HepG2 (cell line): ENCODE measurements at regions not wholly inside any gene's neighbourhood (a gene's known extent, or its start where the extent isn't known, plus 50 kb on each side); places are given as distances from the start of the nearest gene placed in this dataset.

ENCODE experiments used
- ARID2 ChIP-seq: sonication (generic); formaldehyde crosslinking; IDR thresholded peaks from 2 replicates; pipeline ENCODE4 v1.8.1; 2022; ENCODE audit warnings: mild to moderate bottlenecking, missing genetic modification reagents, borderline replicate concordance
- BORCS8-MEF2B ChIP-seq: sonication (generic); formaldehyde crosslinking; IDR thresholded peaks from 2 replicates; pipeline ENCODE4 v1.8.0; 2022; ENCODE audit warnings: mild to moderate bottlenecking, missing genetic modification reagents
- FOXK1 ChIP-seq: sonication (generic); formaldehyde crosslinking; IDR thresholded peaks from 2 replicates; pipeline ENCODE4 v1.4.0; 2020; ENCODE audit warnings: low read depth, missing genetic modification reagents, borderline replicate concordance
- GPN1 ChIP-seq: sonication (generic); formaldehyde crosslinking; IDR thresholded peaks from 2 replicates; pipeline ENCODE4 v1.5.1; 2020; ENCODE audit warnings: missing genetic modification reagents, borderline replicate concordance
- KLF11 ChIP-seq: IDR thresholded peaks from 2 replicates; pipeline ENCODE4 v1.6.1; 2016; ENCODE audit warnings: missing compliant biosample characterization
- NFYC ChIP-seq: IDR thresholded peaks from 2 replicates; pipeline ENCODE4 v1.6.1; 2016; ENCODE audit warnings: missing genetic modification reagents, missing compliant biosample characterization
- NONO ChIP-seq, 2 experiments: fragments of 450-650 bp in 1 of 2; sonication (generic) in 1 of 2; formaldehyde crosslinking in 1 of 2; IDR thresholded peaks in 1 of 2; conservative IDR thresholded peaks in 1 of 2; 2 replicates each; pipeline versions ENCODE4 v1.6.1 to v1.8.0; 2017 to 2022; ENCODE audit warnings: mild to moderate bottlenecking in 1 of 2, missing genetic modification reagents in 1 of 2, moderate library complexity in 1 of 2
- PHF21A ChIP-seq: sonication (generic); formaldehyde crosslinking; IDR thresholded peaks from 2 replicates; pipeline ENCODE4 v1.5.0; 2020; ENCODE audit warnings: mild to moderate bottlenecking, missing genetic modification reagents
- POLR2G ChIP-seq: fragments of 200-400 bp; formaldehyde crosslinking; IDR thresholded peaks from 2 replicates; pipeline ENCODE4 v1.6.1; 2018; ENCODE audit warnings: mild to moderate bottlenecking, low read depth, low read length, moderate library complexity
- SMARCE1 ChIP-seq: fragments of 450-650 bp; IDR thresholded peaks from 2 replicates; pipeline ENCODE4 v1.6.1; 2017; ENCODE audit warnings: borderline replicate concordance
- SOX6 ChIP-seq, 2 experiments: fragments of 450-650 bp in 1 of 2; sonication (generic) in 1 of 2; formaldehyde crosslinking in 1 of 2; IDR thresholded peaks; 2 replicates each; pipeline versions ENCODE4 v1.4.0 to v1.6.1; 2017 to 2020; ENCODE audit warnings: antibody characterized with exemption in 1 of 2, mild to moderate bottlenecking in 1 of 2, missing genetic modification reagents in 1 of 2
- ZEB1 ChIP-seq: IDR thresholded peaks from 2 replicates; pipeline ENCODE4 v1.6.1; 2012; ENCODE audit warnings: mild to moderate bottlenecking, low read depth, inconsistent platforms; ENCODE audit not compliant: insufficient replicate concordance
- ZMYM3 ChIP-seq: sonication (generic); formaldehyde crosslinking; IDR thresholded peaks from 2 replicates; pipeline ENCODE4 v1.5.1; 2020; ENCODE audit warnings: mild to moderate bottlenecking, missing genetic modification reagents
- ZNF296 ChIP-seq: sonication (generic); formaldehyde crosslinking; conservative IDR thresholded peaks from 2 replicates; pipeline ENCODE4 v1.5.0; 2020; ENCODE audit warnings: mild to moderate bottlenecking, missing genetic modification reagents
- ZNF432 ChIP-seq: sonication (generic); formaldehyde crosslinking; IDR thresholded peaks from 2 replicates; pipeline ENCODE4 v1.5.0; 2020; ENCODE audit warnings: missing genetic modification reagents, mild to moderate bottlenecking, borderline replicate concordance
- ZNF761 ChIP-seq: sonication (generic); formaldehyde crosslinking; conservative IDR thresholded peaks from 2 replicates; pipeline ENCODE4 v1.4.0; 2020; ENCODE audit warnings: mild to moderate bottlenecking, missing genetic modification reagents
- ZNF781 ChIP-seq: sonication (generic); formaldehyde crosslinking; IDR thresholded peaks from 2 replicates; pipeline ENCODE4 v1.5.1; 2020; ENCODE audit warnings: borderline replicate concordance, mild to moderate bottlenecking, missing genetic modification reagents; ENCODE audit errors: not compliant biosample characterization
- TF ChIP-seq, protein P1 (sequence below): sonication (generic); formaldehyde crosslinking; IDR thresholded peaks from 2 replicates; pipeline ENCODE4 v1.5.0; 2020; ENCODE audit warnings: mild to moderate bottlenecking, missing genetic modification reagents
- TF ChIP-seq, protein P2 (sequence below): sonication (generic); formaldehyde crosslinking; IDR thresholded peaks from 2 replicates; pipeline ENCODE4 v1.4.0; 2020; ENCODE audit warnings: mild to moderate bottlenecking, missing genetic modification reagents, borderline replicate concordance
- TF ChIP-seq, protein P3 (sequence below): sonication (generic); formaldehyde crosslinking; conservative IDR thresholded peaks from 2 replicates; pipeline ENCODE4 v1.8.1; 2023; ENCODE audit warnings: missing genetic modification reagents
- TF ChIP-seq, protein P4 (sequence below): sonication (generic); formaldehyde crosslinking; IDR thresholded peaks from 2 replicates; pipeline ENCODE4 v1.8.0; 2022; ENCODE audit warnings: mild to moderate bottlenecking, missing genetic modification reagents, borderline replicate concordance

DNA sequence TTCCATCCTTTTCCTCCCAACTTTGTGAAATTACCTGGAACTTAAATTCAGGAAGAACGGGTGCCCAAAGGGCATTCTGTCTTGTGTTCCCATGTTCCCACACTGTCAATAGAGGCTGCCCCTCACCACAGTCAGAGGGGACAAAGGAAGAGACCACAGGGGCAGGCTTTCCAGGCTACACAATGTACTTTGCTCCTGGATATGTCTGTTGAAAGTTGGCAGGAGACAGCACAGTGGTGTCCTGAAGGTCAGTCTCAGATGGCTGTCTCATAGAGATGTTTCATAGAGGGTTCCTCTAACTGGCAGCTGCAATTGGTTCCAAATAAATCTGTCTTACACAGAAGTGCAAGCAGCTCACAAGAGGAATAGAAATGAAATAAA, 107.8 kb upstream of the TGFBR2 start (continued):
- TF ChIP-seq, protein P1, sequence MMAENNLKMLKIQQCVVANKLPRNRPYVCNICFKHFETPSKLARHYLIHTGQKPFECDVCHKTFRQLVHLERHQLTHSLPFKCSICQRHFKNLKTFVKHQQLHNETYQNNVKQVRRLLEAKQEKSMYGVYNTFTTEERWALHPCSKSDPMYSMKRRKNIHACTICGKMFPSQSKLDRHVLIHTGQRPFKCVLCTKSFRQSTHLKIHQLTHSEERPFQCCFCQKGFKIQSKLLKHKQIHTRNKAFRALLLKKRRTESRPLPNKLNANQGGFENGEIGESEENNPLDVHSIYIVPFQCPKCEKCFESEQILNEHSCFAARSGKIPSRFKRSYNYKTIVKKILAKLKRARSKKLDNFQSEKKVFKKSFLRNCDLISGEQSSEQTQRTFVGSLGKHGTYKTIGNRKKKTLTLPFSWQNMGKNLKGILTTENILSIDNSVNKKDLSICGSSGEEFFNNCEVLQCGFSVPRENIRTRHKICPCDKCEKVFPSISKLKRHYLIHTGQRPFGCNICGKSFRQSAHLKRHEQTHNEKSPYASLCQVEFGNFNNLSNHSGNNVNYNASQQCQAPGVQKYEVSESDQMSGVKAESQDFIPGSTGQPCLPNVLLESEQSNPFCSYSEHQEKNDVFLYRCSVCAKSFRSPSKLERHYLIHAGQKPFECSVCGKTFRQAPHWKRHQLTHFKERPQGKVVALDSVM (CRISPR knock-in tag), result no peak
- TF ChIP-seq ZMYM3 (CRISPR knock-in tag) (peak; percentile 66; the same call in 1 of the 2 replicates), GPN1 (CRISPR knock-in tag) (no peak), SOX6 (IDR thresholded peaks at IDR 0.05) (no peak), SOX6 (CRISPR knock-in tag; IDR thresholded peaks at IDR 0.05) (peak; percentile 55), ZNF761 (CRISPR knock-in tag) (no peak), NONO (IDR thresholded peaks at IDR 0.05) (no peak), NONO (CRISPR knock-in tag; conservative IDR thresholded peaks at IDR 0.05) (no peak), ZEB1 (no peak), BORCS8-MEF2B (peak; percentile 49; the same call in 1 of the 2 replicates), NFYC (CRISPR knock-in tag) (no peak), ZNF432 (CRISPR knock-in tag) (no peak), FOXK1 (no peak), PHF21A (CRISPR knock-in tag) (no peak), SMARCE1 (no peak), POLR2G (no peak), ZNF781 (CRISPR knock-in tag) (no peak), KLF11 (no peak), ZNF296 (CRISPR knock-in tag) (no peak), ARID2 (CRISPR knock-in tag) (no peak)
- TF ChIP-seq, protein P2, sequence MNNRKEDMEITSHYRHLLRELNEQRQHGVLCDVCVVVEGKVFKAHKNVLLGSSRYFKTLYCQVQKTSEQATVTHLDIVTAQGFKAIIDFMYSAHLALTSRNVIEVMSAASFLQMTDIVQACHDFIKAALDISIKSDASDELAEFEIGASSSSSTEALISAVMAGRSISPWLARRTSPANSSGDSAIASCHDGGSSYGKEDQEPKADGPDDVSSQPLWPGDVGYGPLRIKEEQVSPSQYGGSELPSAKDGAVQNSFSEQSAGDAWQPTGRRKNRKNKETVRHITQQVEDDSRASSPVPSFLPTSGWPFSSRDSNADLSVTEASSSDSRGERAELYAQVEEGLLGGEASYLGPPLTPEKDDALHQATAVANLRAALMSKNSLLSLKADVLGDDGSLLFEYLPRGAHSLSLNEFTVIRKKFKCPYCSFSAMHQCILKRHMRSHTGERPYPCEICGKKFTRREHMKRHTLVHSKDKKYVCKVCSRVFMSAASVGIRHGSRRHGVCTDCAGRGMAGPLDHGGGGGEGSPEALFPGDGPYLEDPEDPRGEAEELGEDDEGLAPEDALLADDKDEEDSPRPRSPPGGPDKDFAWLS (CRISPR knock-in tag), result no peak
- TF ChIP-seq, protein P3, sequence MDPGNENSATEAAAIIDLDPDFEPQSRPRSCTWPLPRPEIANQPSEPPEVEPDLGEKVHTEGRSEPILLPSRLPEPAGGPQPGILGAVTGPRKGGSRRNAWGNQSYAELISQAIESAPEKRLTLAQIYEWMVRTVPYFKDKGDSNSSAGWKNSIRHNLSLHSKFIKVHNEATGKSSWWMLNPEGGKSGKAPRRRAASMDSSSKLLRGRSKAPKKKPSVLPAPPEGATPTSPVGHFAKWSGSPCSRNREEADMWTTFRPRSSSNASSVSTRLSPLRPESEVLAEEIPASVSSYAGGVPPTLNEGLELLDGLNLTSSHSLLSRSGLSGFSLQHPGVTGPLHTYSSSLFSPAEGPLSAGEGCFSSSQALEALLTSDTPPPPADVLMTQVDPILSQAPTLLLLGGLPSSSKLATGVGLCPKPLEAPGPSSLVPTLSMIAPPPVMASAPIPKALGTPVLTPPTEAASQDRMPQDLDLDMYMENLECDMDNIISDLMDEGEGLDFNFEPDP (CRISPR knock-in tag), result no peak
- TF ChIP-seq, protein P4, sequence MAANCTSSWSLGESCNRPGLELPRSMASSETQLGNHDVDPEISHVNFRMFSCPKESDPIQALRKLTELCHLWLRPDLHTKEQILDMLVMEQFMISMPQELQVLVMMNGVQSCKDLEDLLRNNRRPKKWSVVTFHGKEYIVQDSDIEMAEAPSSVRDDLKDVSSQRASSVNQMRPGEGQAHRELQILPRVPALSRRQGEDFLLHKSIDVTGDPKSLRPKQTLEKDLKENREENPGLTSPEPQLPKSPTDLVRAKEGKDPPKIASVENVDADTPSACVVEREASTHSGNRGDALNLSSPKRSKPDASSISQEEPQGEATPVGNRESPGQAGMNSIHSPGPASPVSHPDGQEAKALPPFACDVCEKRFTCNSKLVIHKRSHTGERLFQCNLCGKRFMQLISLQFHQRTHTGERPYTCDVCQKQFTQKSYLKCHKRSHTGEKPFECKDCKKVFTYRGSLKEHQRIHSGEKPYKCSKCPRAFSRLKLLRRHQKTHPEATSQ (CRISPR knock-in tag), result no peak
